K562 (cell line): ENCODE measurements at regions not wholly inside any gene's neighbourhood (a gene's known extent, or its start where the extent isn't known, plus 50 kb on each side); places are given as distances from the start of the nearest gene placed in this dataset.

Experiments used
- CBX8 ChIP-seq: fragments of 200-600 bp; sonication (generic); IDR thresholded peaks from 2 replicates; pipeline ENCODE4 v1.6.1; 2012; ENCODE audit warnings: borderline replicate concordance, mixed run types, low read depth, mild to moderate bottlenecking, moderate library complexity, mixed read lengths, low read length, control low read depth, inconsistent platforms; ENCODE audit not compliant: poor library complexity, severe bottlenecking; ENCODE audit errors: extremely low read depth
- MAZ ChIP-seq, 2 experiments: fragments of 450-650 bp in 1 of 2; sonication (generic) in 1 of 2; formaldehyde crosslinking; IDR thresholded peaks in 1 of 2; conservative IDR thresholded peaks in 1 of 2; 2 replicates each; pipeline versions ENCODE4 v1.4.0 to v1.5.0; 2020; ENCODE audit warnings: mild to moderate bottlenecking in 1 of 2, missing genetic modification reagents in 1 of 2
- MLX ChIP-seq, 2 experiments: fragments of 450-650 bp in 1 of 2; sonication (generic) in 1 of 2; formaldehyde crosslinking; conservative IDR thresholded peaks; 2 replicates each; pipeline versions ENCODE4 v1.4.0 to v1.8.1; 2020 to 2022; ENCODE audit warnings: mild to moderate bottlenecking in 1 of 2, missing genetic modification reagents in 1 of 2
- NR1H2 ChIP-seq: sonication (generic); formaldehyde crosslinking; IDR thresholded peaks from 2 replicates; pipeline ENCODE4 v1.4.0; 2020; ENCODE audit warnings: mild to moderate bottlenecking, missing genetic modification reagents
- NUFIP1 ChIP-seq: fragments of 450-650 bp; IDR thresholded peaks from 2 replicates; pipeline ENCODE4 v1.6.1; 2018; ENCODE audit not compliant: partially characterized antibody
- RB1 ChIP-seq: fragments of 450-650 bp; IDR thresholded peaks from 2 replicates; pipeline ENCODE4 v1.6.1; 2017; ENCODE audit warnings: low read depth, mild to moderate bottlenecking
- SMC3 ChIP-seq: conservative IDR thresholded peaks from 2 replicates; pipeline ENCODE4 v1.6.1; 2011; ENCODE audit warnings: low read depth, low read length, improper control_type of control experiment; ENCODE audit not compliant: insufficient read depth
- ZBTB12 ChIP-seq: fragments of 250-450 bp; sonication (Bioruptor Pico); IDR thresholded peaks from 2 replicates; pipeline ENCODE4 v1.4.0; 2020
- ZNF589 ChIP-seq: fragments of 200-800 bp; sonication (Bioruptor generic); IDR thresholded peaks from 2 replicates; pipeline ENCODE4 v1.6.1; 2016; ENCODE audit warnings: low read depth, missing genetic modification characterization, missing compliant biosample characterization
- TF ChIP-seq, protein P1 (sequence below): fragments of 450-650 bp; IDR thresholded peaks from 2 replicates; pipeline ENCODE4 v1.7.0; 2016; ENCODE audit warnings: borderline replicate concordance
- TF ChIP-seq, protein P2 (sequence below), 3 experiments: fragments of 200-800 bp in 1 of 3; fragments of 250-450 bp in 1 of 3; fragments of 450-650 bp in 1 of 3; sonication (Bioruptor Pico) in 1 of 3; sonication (Bioruptor generic) in 1 of 3; formaldehyde crosslinking in 1 of 3; IDR thresholded peaks; 2 replicates each; pipeline versions ENCODE4 v1.6.1 to v1.8.0; 2016 to 2022; ENCODE audit warnings: mild to moderate bottlenecking in 2 of 3, missing genetic modification characterization in 2 of 3, missing compliant biosample characterization in 1 of 3, moderate library complexity in 1 of 3

DNA sequence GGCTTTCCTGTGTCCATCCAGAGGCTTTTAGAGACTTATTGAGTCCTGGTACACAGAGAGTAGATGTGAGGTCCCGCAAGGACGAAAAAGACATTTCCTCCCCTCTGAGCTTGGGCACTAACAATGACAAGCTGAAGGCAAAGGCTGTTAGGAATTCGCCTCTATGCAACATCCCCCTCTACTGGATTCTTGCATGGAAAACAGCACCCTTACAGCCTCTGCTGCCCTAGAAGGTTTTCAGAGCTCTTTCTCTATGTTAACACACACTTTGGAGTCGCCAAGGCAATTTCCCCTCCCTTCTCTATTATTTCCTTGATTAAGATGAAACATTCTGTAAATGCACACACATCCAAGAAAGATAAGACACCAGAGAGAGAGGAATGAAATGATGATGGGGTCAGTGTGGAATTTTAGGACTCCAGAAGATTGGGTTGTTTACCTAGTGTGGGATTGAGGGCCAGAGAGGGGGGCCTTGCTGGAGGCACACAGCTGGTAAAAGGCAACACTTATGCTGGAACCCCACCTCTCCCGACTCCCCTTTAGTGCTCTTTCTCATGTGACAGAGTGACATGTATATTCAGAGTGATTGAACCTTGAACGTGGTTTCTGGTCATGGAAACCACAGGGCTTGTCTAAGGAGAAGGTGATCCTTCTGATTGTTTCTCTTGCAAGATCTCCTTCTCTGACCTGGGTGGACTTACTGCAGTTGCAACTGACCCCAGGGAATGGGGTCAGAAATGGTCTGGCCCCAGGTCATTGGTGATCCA lies 300.7 kb downstream of the CLIC5 start (continued):
- TF ChIP-seq ZBTB12 (CRISPR knock-in tag): no peak
- no peak for TF ChIP-seq NUFIP1
- no peak for TF ChIP-seq ZNF589 (CRISPR knock-in tag)
- no peak for TF ChIP-seq NR1H2
- TF ChIP-seq, protein P1, sequence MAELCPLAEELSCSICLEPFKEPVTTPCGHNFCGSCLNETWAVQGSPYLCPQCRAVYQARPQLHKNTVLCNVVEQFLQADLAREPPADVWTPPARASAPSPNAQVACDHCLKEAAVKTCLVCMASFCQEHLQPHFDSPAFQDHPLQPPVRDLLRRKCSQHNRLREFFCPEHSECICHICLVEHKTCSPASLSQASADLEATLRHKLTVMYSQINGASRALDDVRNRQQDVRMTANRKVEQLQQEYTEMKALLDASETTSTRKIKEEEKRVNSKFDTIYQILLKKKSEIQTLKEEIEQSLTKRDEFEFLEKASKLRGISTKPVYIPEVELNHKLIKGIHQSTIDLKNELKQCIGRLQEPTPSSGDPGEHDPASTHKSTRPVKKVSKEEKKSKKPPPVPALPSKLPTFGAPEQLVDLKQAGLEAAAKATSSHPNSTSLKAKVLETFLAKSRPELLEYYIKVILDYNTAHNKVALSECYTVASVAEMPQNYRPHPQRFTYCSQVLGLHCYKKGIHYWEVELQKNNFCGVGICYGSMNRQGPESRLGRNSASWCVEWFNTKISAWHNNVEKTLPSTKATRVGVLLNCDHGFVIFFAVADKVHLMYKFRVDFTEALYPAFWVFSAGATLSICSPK: no peak
- TF ChIP-seq RB1: 0 out of 2 replicates have a peak, but pooled peaks have one; percentile 45
- no peak for TF ChIP-seq MLX (CRISPR knock-in tag; conservative IDR thresholded peaks at IDR 0.05)
- TF ChIP-seq, protein P2, sequence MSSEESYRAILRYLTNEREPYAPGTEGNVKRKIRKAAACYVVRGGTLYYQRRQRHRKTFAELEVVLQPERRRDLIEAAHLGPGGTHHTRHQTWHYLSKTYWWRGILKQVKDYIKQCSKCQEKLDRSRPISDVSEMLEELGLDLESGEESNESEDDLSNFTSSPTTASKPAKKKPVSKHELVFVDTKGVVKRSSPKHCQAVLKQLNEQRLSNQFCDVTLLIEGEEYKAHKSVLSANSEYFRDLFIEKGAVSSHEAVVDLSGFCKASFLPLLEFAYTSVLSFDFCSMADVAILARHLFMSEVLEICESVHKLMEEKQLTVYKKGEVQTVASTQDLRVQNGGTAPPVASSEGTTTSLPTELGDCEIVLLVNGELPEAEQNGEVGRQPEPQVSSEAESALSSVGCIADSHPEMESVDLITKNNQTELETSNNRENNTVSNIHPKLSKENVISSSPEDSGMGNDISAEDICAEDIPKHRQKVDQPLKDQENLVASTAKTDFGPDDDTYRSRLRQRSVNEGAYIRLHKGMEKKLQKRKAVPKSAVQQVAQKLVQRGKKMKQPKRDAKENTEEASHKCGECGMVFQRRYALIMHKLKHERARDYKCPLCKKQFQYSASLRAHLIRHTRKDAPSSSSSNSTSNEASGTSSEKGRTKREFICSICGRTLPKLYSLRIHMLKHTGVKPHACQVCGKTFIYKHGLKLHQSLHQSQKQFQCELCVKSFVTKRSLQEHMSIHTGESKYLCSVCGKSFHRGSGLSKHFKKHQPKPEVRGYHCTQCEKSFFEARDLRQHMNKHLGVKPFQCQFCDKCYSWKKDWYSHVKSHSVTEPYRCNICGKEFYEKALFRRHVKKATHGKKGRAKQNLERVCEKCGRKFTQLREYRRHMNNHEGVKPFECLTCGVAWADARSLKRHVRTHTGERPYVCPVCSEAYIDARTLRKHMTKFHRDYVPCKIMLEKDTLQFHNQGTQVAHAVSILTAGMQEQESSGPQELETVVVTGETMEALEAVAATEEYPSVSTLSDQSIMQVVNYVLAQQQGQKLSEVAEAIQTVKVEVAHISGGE (CRISPR knock-in tag; IDR thresholded peaks at IDR 0.05): no peak
- peak; percentile 76 for TF ChIP-seq SMC3
- no peak for TF ChIP-seq CBX8
- TF ChIP-seq MAZ (CRISPR knock-in tag; conservative IDR thresholded peaks at IDR 0.05 in 1 of 2, IDR thresholded peaks at IDR 0.05 in 1 of 2): peak in 1 of 2 experiments; percentile 25; a peak in 1 of 4 replicates
